IgD-negative memory B cell (primary cell): ENCODE measurements at regions not wholly inside any gene's neighbourhood (a gene's known extent, or its start where the extent isn't known, plus 50 kb on each side); places are given as distances from the start of the nearest gene placed in this dataset.

Source experiments
- H3K27ac Mint-ChIP-seq, 3 donors: one replicate each; pipeline ENCODE4 v1.8.0; 2020 to 2022; ENCODE audit warnings: mild to moderate bottlenecking in 3 of 3, mixed read lengths in 3 of 3, moderate library complexity in 1 of 3
- H3K27me3 Mint-ChIP-seq: one replicate; pipeline ENCODE4 v1.8.0; 2021; ENCODE audit warnings: mixed read lengths
- H3K36me3 Mint-ChIP-seq: one replicate; pipeline ENCODE4 v1.8.0; 2020; ENCODE audit warnings: mild to moderate bottlenecking, mixed read lengths
- H3K4me1 Mint-ChIP-seq, 3 donors: one replicate each; pipeline ENCODE4 v1.8.0; 2020 to 2022; ENCODE audit warnings: mixed read lengths in 3 of 3, mild to moderate bottlenecking in 1 of 3
- H3K4me3 Mint-ChIP-seq, 4 donors: one replicate each; pipeline ENCODE4 v1.8.0; 2020 to 2022; ENCODE audit warnings: mild to moderate bottlenecking in 4 of 4, mixed read lengths in 4 of 4, moderate library complexity in 3 of 4
- H3K9me3 Mint-ChIP-seq, 3 donors: one replicate each; pipeline ENCODE4 v1.8.0; 2020 to 2021; ENCODE audit warnings: mixed read lengths in 3 of 3, mild to moderate bottlenecking in 1 of 3

- Mint-ChIP-seq H3K27ac (peak overlapping the region in 1 of 3 donors; percentile 25), H3K27me3 (no peaks in the 10 kb centered on the region), H3K36me3 (no peaks in the 10 kb centered on the region), H3K9me3 (no peaks in the 10 kb centered on the region), H3K4me3 (no peak overlapping the region), H3K4me1 (peaks cover 0 to 7% (median 4%) of the 10 kb centered on the region in 3 donors)
Observed at GRCh38 chr11:128172046-128172878, 415.1 kb downstream of the ETS1 start.

- no peaks in the 10 kb centered on the region for H3K36me3 Mint-ChIP-seq
- H3K4me1 Mint-ChIP-seq = peaks cover 0 to 7% (median 4%) of the 10 kb centered on the region in 3 donors
- no peaks in the 10 kb centered on the region for H3K9me3 Mint-ChIP-seq
- H3K27me3 Mint-ChIP-seq = no peaks in the 10 kb centered on the region
- H3K27ac Mint-ChIP-seq = no peak overlapping the region
- no peak overlapping the region for H3K4me3 Mint-ChIP-seq
Observed at GRCh38 chr11:128171506-128171905, 415.9 kb downstream of the ETS1 start.

- Mint-ChIP-seq H3K27me3 (no peaks in the 10 kb centered on the region), H3K27ac (peak overlapping the region in 1 of 3 donors; percentile 54), H3K4me1 (peaks cover 6 to 8% (median 7%) of the 10 kb centered on the region in 3 donors), H3K4me3 (no peak overlapping the region), H3K9me3 (no peaks in the 10 kb centered on the region), H3K36me3 (no peaks in the 10 kb centered on the region)
Observed at GRCh38 chr11:128165572-128165971, 421.8 kb downstream of the ETS1 start.

GRCh38 chr11:128164080-128164741 lies 423.1 kb downstream of the ETS1 start:
- no peak overlapping the region for H3K27ac Mint-ChIP-seq
- H3K27me3 Mint-ChIP-seq = peaks cover 2% of the 10 kb centered on the region
- H3K4me3 Mint-ChIP-seq = no peak overlapping the region
- H3K9me3 Mint-ChIP-seq = no peaks in the 10 kb centered on the region
- no peaks in the 10 kb centered on the region for H3K36me3 Mint-ChIP-seq
- H3K4me1 Mint-ChIP-seq = peaks cover 6 to 8% (median 7%) of the 10 kb centered on the region in 3 donors

GRCh38 chr11:128161994-128162393 lies 425.4 kb downstream of the ETS1 start:
- no peaks in the 10 kb centered on the region for H3K36me3 Mint-ChIP-seq
- peaks cover 6 to 8% (median 7%) of the 10 kb centered on the region in 3 donors for H3K4me1 Mint-ChIP-seq
- H3K9me3 Mint-ChIP-seq = no peaks in the 10 kb centered on the region
- H3K27ac Mint-ChIP-seq = no peak overlapping the region
- H3K27me3 Mint-ChIP-seq = peaks cover 5% of the 10 kb centered on the region
- H3K4me3 Mint-ChIP-seq = no peak overlapping the region

- no peaks in the 10 kb centered on the region for H3K9me3 Mint-ChIP-seq
- H3K4me1 Mint-ChIP-seq = peaks cover 6 to 8% (median 7%) of the 10 kb centered on the region in 3 donors
- H3K27me3 Mint-ChIP-seq = peaks cover 6% of the 10 kb centered on the region
Observed at GRCh38 chr11:128161436-128161835, 425.9 kb downstream of the ETS1 start.

GRCh38 chr11:128158860-128159259 lies 428.5 kb downstream of the ETS1 start:
- no peaks in the 10 kb centered on the region for H3K4me1 Mint-ChIP-seq
- H3K4me3 Mint-ChIP-seq = no peak overlapping the region
- H3K27me3 Mint-ChIP-seq = peaks cover 14% of the 10 kb centered on the region
- no peak overlapping the region for H3K27ac Mint-ChIP-seq
- no peaks in the 10 kb centered on the region for H3K36me3 Mint-ChIP-seq
- no peaks in the 10 kb centered on the region for H3K9me3 Mint-ChIP-seq

More at GRCh38 chr11:128161436-128161835, 425.9 kb downstream of the ETS1 start:
- Mint-ChIP-seq H3K36me3 (no peaks in the 10 kb centered on the region), H3K4me3 (no peak overlapping the region), H3K27ac (no peak overlapping the region)

- Mint-ChIP-seq H3K4me1 (no peaks in the 10 kb centered on the region), H3K9me3 (no peaks in the 10 kb centered on the region), H3K27ac (peak overlapping the region in 1 of 3 donors; percentile 68)
Observed at GRCh38 chr11:128157423-128158298, 429.7 kb downstream of the ETS1 start.

GRCh38 chr11:128156486-128156885 lies 430.9 kb downstream of the ETS1 start:
- peaks cover 17% of the 10 kb centered on the region for H3K27me3 Mint-ChIP-seq
- no peak overlapping the region for H3K4me3 Mint-ChIP-seq
- peak overlapping the region in 1 of 3 donors; percentile 8 for H3K27ac Mint-ChIP-seq
- H3K4me1 Mint-ChIP-seq = no peaks in the 10 kb centered on the region
- no peaks in the 10 kb centered on the region for H3K36me3 Mint-ChIP-seq
- no peaks in the 10 kb centered on the region for H3K9me3 Mint-ChIP-seq

More at GRCh38 chr11:128157423-128158298, 429.7 kb downstream of the ETS1 start:
- no peaks in the 10 kb centered on the region for H3K36me3 Mint-ChIP-seq
- peak overlapping the region in 3 of 4 donors; percentile 52 to 88 (median 88) for H3K4me3 Mint-ChIP-seq
- peaks cover 17% of the 10 kb centered on the region for H3K27me3 Mint-ChIP-seq

- H3K27ac Mint-ChIP-seq = no peak overlapping the region
Observed at GRCh38 chr11:128155590-128155989, 431.8 kb downstream of the ETS1 start.

GRCh38 chr11:128153697-128154048 lies 433.7 kb downstream of the ETS1 start:
- no peaks in the 10 kb centered on the region for H3K9me3 Mint-ChIP-seq
- peaks cover 17% of the 10 kb centered on the region for H3K27me3 Mint-ChIP-seq
- H3K36me3 Mint-ChIP-seq = no peaks in the 10 kb centered on the region
- no peak overlapping the region for H3K4me3 Mint-ChIP-seq
- no peak overlapping the region for H3K27ac Mint-ChIP-seq
- H3K4me1 Mint-ChIP-seq = no peaks in the 10 kb centered on the region

More at GRCh38 chr11:128155590-128155989, 431.8 kb downstream of the ETS1 start:
- H3K27me3 Mint-ChIP-seq = peaks cover 19% of the 10 kb centered on the region
- H3K4me3 Mint-ChIP-seq = no peak overlapping the region
- no peaks in the 10 kb centered on the region for H3K4me1 Mint-ChIP-seq
- no peaks in the 10 kb centered on the region for H3K9me3 Mint-ChIP-seq
- H3K36me3 Mint-ChIP-seq = no peaks in the 10 kb centered on the region

GRCh38 chr11:128152796-128153696 lies 434.3 kb downstream of the ETS1 start:
- H3K27me3 Mint-ChIP-seq = peaks cover 23% of the 10 kb centered on the region
- no peaks in the 10 kb centered on the region for H3K4me1 Mint-ChIP-seq
- H3K36me3 Mint-ChIP-seq = no peaks in the 10 kb centered on the region
- no peak overlapping the region for H3K27ac Mint-ChIP-seq
- H3K4me3 Mint-ChIP-seq = no peak overlapping the region
- no peaks in the 10 kb centered on the region for H3K9me3 Mint-ChIP-seq

GRCh38 chr11:128151780-128152179 lies 435.6 kb downstream of the ETS1 start:
- Mint-ChIP-seq H3K36me3 (no peaks in the 10 kb centered on the region), H3K4me3 (no peak overlapping the region), H3K9me3 (no peaks in the 10 kb centered on the region), H3K27ac (no peak overlapping the region), H3K27me3 (peaks cover 24% of the 10 kb centered on the region), H3K4me1 (no peaks in the 10 kb centered on the region)

GRCh38 chr11:128151338-128151737 lies 436.0 kb downstream of the ETS1 start:
- Mint-ChIP-seq H3K27ac (no peak overlapping the region), H3K4me3 (no peak overlapping the region), H3K9me3 (no peaks in the 10 kb centered on the region), H3K4me1 (no peaks in the 10 kb centered on the region), H3K36me3 (no peaks in the 10 kb centered on the region), H3K27me3 (peaks cover 24% of the 10 kb centered on the region)
